ENCODE measurements at regions not wholly inside any gene's neighbourhood (a gene's known extent, or its start where the extent isn't known, plus 50 kb on each side); places are given as distances from the start of the nearest gene placed in this dataset.

DNA sequence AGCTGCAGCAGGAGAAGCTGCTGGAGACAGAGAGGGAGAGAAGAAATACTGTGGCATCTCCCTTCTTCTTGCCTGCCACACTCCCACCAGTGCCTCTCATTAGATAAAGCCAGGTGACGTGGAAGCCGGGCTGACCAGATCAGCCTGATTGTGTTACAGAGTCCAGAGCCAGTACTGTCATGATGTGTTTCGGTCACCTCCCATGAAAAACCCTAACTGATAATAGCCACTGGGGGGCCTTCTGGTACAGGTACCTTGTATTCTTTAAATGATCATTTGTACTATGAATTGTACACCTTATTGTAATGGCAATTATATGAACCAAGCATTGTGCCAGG, 125.8 kb upstream of the TMEM108 start:
- TF ChIP-seq POLR2A (IDR thresholded peaks at IDR 0.05) (no peak), POLR2AphosphoS5 (IDR thresholded peaks at IDR 0.05) (no peak), EP300 (IDR thresholded peaks at IDR 0.05; ENCODE audit: low read depth) (no peak)

Measured in transverse colon (tissue), 3 donors.